ENCODE measurements at regions not wholly inside any gene's neighbourhood (a gene's known extent, or its start where the extent isn't known, plus 50 kb on each side); places are given as distances from the start of the nearest gene placed in this dataset.
"Not testable (repeated sequence)": the region's sequence is repeated elsewhere in the genome, so short reads cannot be mapped to it uniquely, and the experiment has no call there.

GRCh38 chr4:66766557-66766956 lies 778.7 kb downstream of the CENPC start:
- Histone ChIP-seq H3K27me3 (ENCODE audit: insufficient read depth, low read length) (no peaks in the 10 kb centered on the region), H4K20me1 (ENCODE audit: insufficient read depth, low read length) (no peaks in the 10 kb centered on the region), H3K9me3 (ENCODE audit: insufficient read depth, low read depth, low read length) (no peaks in the 10 kb centered on the region), H3K9ac (ENCODE audit: low read length) (no peak overlapping the region), H3K4me2 (ENCODE audit: low read length) (no peak overlapping the region), H3K4me3 (ENCODE audit: insufficient read depth, low read depth, low read length) (no peak overlapping the region), H3K79me2 (ENCODE audit: insufficient read depth, low read length) (no peaks in the 10 kb centered on the region), H3K36me3 (ENCODE audit: insufficient read depth, low read length) (no peaks in the 10 kb centered on the region), H3K4me1 (ENCODE audit: insufficient read depth, low read length) (no peaks in the 10 kb centered on the region), H3K27ac (ENCODE audit: low read depth, low read length) (no peak overlapping the region), H2AFZ (ENCODE audit: low read depth, low read length) (no peak overlapping the region)
- Mint-ChIP-seq H3K36me3 (ENCODE audit: low read depth, unreplicated experiment) (no peaks in the 10 kb centered on the region), H3K4me1 (ENCODE audit: low read depth, unreplicated experiment) (no peaks in the 10 kb centered on the region), H3K9me3 (ENCODE audit: unreplicated experiment) (no peaks in the 10 kb centered on the region), H3K27me3 (ENCODE audit: low read depth, unreplicated experiment) (no peaks in the 10 kb centered on the region), H3K4me3 (ENCODE audit: unreplicated experiment) (no peak overlapping the region), H3K27ac (ENCODE audit: unreplicated experiment) (no peak overlapping the region)
- FAIRE-seq: no peak
- DNase-seq (ENCODE audit: low read depth): no peak
- TF ChIP-seq CTCF (IDR thresholded peaks at IDR 0.05; ENCODE audit: insufficient read depth, low read depth, low read length) (no peak), EZH2 (IDR thresholded peaks at IDR 0.05; ENCODE audit: insufficient read depth, low read length) (no peak)

- Mint-ChIP-seq H3K27ac (ENCODE audit: unreplicated experiment) (no peak overlapping the region), H3K9me3 (ENCODE audit: unreplicated experiment) (no peaks in the 10 kb centered on the region), H3K4me1 (ENCODE audit: low read depth, unreplicated experiment) (peaks cover 10% of the 10 kb centered on the region), H3K36me3 (ENCODE audit: low read depth, unreplicated experiment) (no peaks in the 10 kb centered on the region), H3K27me3 (ENCODE audit: low read depth, unreplicated experiment) (no peaks in the 10 kb centered on the region), H3K4me3 (ENCODE audit: unreplicated experiment) (no peak overlapping the region)
- FAIRE-seq: no peak
- H2AFZ ChIP-seq (ENCODE audit: low read depth, low read length): no peak overlapping the region
- no peaks in the 10 kb centered on the region for H3K4me1 ChIP-seq (ENCODE audit: insufficient read depth, low read length)
- no peak overlapping the region for H3K4me2 ChIP-seq (ENCODE audit: low read length)
- H3K27me3 ChIP-seq (ENCODE audit: insufficient read depth, low read length): no peaks in the 10 kb centered on the region
- no peaks in the 10 kb centered on the region for H3K36me3 ChIP-seq (ENCODE audit: insufficient read depth, low read length)
- no peaks in the 10 kb centered on the region for H4K20me1 ChIP-seq (ENCODE audit: insufficient read depth, low read length)
- H3K9ac ChIP-seq (ENCODE audit: low read length): no peak overlapping the region
- no peaks in the 10 kb centered on the region for H3K79me2 ChIP-seq (ENCODE audit: insufficient read depth, low read length)
- no peak for TF ChIP-seq CTCF (IDR thresholded peaks at IDR 0.05; ENCODE audit: insufficient read depth, low read depth, low read length)
- TF ChIP-seq EZH2 (IDR thresholded peaks at IDR 0.05; ENCODE audit: insufficient read depth, low read length): no peak
- peak; percentile 37 for DNase-seq (ENCODE audit: low read depth)
- no peaks in the 10 kb centered on the region for H3K9me3 ChIP-seq (ENCODE audit: insufficient read depth, low read depth, low read length)
- H3K27ac ChIP-seq (ENCODE audit: low read depth, low read length): no peak overlapping the region
- no peak overlapping the region for H3K4me3 ChIP-seq (ENCODE audit: insufficient read depth, low read depth, low read length)
Measured at GRCh38 chr4:66750273-66750672, 795.0 kb downstream of the CENPC start.

GRCh38 chr4:66746918-66747317 lies 798.4 kb downstream of the CENPC start:
- not testable (repeated sequence) for DNase-seq (ENCODE audit: low read depth); H4K20me1 ChIP-seq (ENCODE audit: insufficient read depth, low read length); H3K36me3 ChIP-seq (ENCODE audit: insufficient read depth, low read length); FAIRE-seq; H3K79me2 ChIP-seq (ENCODE audit: insufficient read depth, low read length); H3K4me1 Mint-ChIP-seq (ENCODE audit: low read depth, unreplicated experiment); H3K27ac Mint-ChIP-seq (ENCODE audit: unreplicated experiment); H3K4me2 ChIP-seq (ENCODE audit: low read length); H3K27me3 Mint-ChIP-seq (ENCODE audit: low read depth, unreplicated experiment); H2AFZ ChIP-seq (ENCODE audit: low read depth, low read length); H3K9me3 Mint-ChIP-seq (ENCODE audit: unreplicated experiment); H3K36me3 Mint-ChIP-seq (ENCODE audit: low read depth, unreplicated experiment); H3K9me3 ChIP-seq (ENCODE audit: insufficient read depth, low read depth, low read length); H3K4me1 ChIP-seq (ENCODE audit: insufficient read depth, low read length); H3K27me3 ChIP-seq (ENCODE audit: insufficient read depth, low read length); H3K9ac ChIP-seq (ENCODE audit: low read length); H3K4me3 Mint-ChIP-seq (ENCODE audit: unreplicated experiment); H3K27ac ChIP-seq (ENCODE audit: low read depth, low read length); H3K4me3 ChIP-seq (ENCODE audit: insufficient read depth, low read depth, low read length)

Measured in astrocyte (in vitro differentiated cells and primary cell).